NCI-H524 treated with DMSO at 0.1 percent for 48 hours (cell line): ENCODE measurements at regions not wholly inside any gene's neighbourhood (a gene's known extent, or its start where the extent isn't known, plus 50 kb on each side); places are given as distances from the start of the nearest gene placed in this dataset.
"Not testable (repeated sequence)": the region's sequence is repeated elsewhere in the genome, so short reads cannot be mapped to it uniquely, and the experiment has no call there.

ENCODE experiments used
- DNase-seq: peaks from one replicate; lab custom pipeline; 2025; lab: John Stamatoyannopoulos, UW

DNA sequence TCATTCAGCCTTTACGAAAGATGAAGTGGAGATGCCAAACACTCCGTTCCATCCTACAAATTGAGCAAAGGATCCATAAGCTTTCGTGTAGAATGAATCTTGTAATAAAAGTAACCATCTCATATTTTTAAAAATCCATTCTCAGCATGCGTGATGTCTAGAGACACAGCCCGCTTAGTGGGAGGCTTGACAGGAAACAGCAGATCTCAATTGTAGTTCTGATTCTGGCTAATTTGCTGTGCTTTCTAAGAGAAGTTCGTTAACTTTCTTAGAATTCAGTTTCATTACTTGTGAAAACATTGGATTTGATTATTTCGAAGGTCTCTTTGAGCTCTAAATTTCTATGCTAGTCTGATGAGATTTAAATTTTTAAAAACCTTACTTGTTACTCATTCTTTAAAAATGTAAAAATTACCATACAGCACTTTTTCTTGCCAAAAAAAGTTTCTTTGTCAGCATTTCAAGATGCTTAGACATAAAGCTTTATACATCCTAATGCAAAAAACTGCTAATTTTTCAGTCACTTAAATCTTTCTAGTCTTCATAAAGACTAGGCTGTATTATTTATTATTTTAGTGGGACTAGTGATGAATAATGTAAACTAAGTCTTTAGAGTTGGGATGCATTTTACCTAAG is 66.9 kb upstream of the NEIL3 start:
- no peak for DNase-seq

DNA sequence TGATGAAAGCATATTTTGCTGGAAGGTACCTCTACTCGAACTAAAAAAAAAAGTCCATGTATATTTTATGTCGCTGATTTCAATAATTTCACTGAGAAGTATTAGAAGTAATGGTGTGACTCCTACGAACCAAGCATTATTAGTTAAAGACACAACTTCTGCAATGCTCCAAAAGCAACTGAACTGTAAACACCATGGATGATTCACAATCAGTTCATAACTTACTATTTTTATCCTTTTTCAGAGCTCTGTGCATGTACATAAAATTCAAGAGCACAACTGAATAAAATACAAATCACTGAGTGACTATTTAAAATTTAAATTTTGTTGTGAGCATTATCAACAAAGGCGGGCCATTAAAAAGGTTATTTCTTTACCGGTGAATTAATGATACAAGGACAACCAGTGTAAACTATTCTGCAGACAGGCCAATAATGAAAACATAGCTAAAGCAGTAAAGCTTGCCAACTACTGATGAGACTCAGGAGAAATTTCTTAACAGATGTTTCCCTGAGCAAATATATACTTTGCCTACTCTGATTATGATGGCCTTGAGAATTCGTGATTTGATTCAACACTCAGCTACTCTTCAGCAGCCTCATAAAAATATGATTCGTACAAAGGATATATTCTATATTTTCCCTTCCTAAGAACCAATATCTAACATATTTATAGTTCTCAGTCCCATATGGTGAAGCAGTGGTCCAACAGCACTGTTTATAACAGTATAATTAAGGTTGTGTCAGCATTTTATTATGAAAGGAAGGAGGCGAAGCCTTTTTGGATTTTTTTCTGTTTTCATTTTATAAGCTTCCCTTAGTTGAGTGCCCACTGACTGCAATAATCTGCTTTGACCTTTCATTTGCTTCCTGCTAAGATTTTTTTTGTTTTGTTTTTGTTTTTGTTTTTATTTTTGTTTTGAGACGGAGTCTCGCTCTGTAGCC is 62.8 kb upstream of the NEIL3 start:
- no peak for DNase-seq

DNA sequence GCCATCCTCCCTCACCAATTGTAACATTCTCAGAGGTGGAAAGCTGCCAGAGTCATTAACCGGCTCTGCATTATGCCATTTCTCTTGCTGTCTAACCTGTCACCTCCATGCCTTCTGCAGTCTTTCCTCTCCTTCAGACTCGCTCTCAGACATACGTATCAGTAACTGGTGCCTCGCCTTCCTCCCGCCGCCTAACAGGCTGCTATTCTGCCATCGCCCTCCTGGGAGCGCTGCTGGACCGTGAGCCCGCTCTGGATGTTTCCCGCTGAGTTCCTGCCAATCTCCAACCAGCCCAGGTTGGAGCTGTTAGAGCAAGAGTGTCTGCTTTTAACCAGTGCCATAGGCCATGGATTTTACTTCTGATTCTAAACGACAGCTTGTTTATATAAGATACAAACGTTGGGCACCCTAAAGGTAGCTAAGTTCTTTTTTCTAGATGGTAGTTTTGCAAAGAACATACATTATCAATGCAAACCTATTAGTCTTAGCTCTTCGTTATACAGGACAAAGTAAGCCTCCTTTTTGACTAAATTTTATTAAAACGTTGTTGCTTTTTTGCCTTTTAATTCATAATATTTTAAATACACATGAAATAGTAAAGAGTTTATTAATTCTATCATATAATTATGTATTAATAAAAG is 59.5 kb upstream of the NEIL3 start:
- DNase-seq: no peak

DNA sequence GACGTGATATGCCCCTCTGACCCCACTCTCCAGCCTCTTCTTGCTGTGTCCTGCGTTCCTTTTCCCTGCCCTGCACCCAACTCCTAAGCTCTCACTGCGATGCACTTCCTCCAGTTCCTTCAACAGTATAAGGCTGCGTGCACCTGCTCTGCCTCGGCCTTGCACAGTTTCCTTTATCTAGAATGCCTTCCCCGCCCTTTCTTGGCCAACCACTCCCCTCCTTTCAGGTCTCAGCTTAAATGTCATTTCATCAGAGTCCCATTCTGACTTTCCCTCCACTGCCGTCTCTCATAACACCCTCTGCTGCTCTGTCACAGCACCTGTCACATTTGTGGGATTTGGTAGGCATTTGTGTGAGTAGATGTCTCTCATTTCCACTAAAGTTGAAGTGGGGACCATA is 58.4 kb upstream of the NEIL3 start:
- DNase-seq: no peak

DNA sequence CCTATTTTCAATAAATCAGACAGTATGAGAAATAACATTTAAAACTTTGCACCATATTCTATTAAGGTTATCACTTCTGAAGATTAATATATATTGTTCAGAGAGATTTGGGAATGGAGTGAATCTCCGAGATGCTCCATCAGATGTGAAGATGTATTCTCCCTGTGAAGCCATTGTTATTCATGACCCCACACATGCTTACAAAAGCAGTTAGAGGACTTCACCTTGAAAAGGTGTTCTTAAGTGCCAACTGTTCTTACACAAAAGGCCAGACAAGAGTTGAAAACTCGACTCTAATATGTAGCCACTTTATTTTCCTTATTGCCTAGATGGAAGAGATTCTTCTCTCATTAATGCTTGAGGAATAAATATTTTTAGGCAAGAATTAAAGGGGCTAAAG is 54.3 kb upstream of the NEIL3 start:
- no peak for DNase-seq

DNA sequence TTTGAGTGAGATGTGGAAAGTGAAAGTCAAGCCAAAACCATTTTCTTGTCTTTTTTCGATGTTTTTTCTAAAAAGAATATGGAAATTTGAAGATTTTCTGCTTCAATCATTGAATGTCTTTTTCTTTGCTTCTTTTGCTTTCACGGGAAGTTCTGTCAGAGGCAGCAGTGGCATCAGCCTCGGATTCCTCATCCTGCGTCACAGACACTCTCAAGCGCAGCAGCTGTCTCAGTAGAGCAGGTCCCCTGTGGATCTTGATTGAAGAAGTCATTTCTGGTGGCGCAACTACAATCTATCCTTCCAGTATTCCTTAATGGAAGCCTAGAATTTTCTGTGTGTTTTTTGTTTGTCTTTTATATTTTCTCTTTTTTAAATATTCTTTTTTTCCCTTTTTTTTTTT is 52.7 kb upstream of the NEIL3 start:
- DNase-seq: no peak

DNA sequence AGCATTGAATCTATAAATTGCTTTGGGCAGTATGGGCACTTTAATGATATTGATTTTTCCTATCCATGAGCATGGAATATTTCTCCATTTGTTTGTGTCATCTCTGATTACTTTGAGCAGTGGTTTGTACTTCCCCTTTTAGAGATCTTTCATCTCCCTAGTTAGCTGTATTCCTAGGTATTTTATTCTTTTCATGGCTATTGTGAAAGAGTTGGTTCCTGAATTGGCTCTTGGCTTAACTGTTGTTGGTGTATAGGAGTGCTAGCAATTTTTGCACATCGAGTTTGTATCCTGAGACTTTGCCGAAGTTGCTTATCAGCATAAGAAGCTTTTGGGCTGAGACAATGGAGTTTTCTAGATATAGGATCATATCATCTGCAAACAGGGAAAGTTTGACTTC is 50.2 kb upstream of the NEIL3 start:
- not testable (repeated sequence) for DNase-seq
